Testis (tissue), 2 donors: ENCODE measurements at regions not wholly inside any gene's neighbourhood (a gene's known extent, or its start where the extent isn't known, plus 50 kb on each side); places are given as distances from the start of the nearest gene placed in this dataset.

Experiments
- DNase-seq: peaks from one replicate; pipeline ENCODE4 v3.0.0-alpha.2; 2019
- H3K27ac ChIP-seq, 2 donors: fragments of 200-600 bp; sonication (generic); one replicate each; pipeline ENCODE4 v1.5.1; 2019
- H3K27me3 ChIP-seq: fragments of 200-600 bp; sonication (generic); one replicate; pipeline ENCODE4 v1.5.1; 2019
- H3K36me3 ChIP-seq: fragments of 200-600 bp; sonication (generic); one replicate; pipeline ENCODE4 v1.5.1; 2017; ENCODE audit warnings: low read depth; ENCODE audit errors: missing control alignments
- H3K4me1 ChIP-seq: fragments of 200-600 bp; sonication (generic); one replicate; pipeline ENCODE4 v1.5.1; 2019
- H3K4me3 ChIP-seq, 2 donors: fragments of 200-600 bp; sonication (generic); one replicate each; pipeline ENCODE4 v1.5.1; 2017 to 2019
- H3K9me3 ChIP-seq: fragments of 200-600 bp; sonication (generic); one replicate; pipeline ENCODE4 v1.5.1; 2017
- POLR2A ChIP-seq: fragments of 450-650 bp; IDR thresholded peaks from one replicate; pipeline ENCODE4 v1.6.1; 2017; ENCODE audit warnings: antibody characterized with exemption, mild to moderate bottlenecking, moderate library complexity
- WGBS, 2 donors: methylation state at CpG; one replicate each; pipeline ENCODE4 v1.1.5; 2018; 5-methylcytosine and 5-hydroxymethylcytosine counted together
- intact Hi-C: fragments of 100-400 bp; cut with DNase I; formaldehyde crosslinking; loops from one replicate; pipeline ENCODE4 v1.15.1; 2023; ENCODE audit warnings: low total_unique reads
- TF ChIP-seq, protein P1 (sequence below), 3 experiments: fragments of 450-650 bp in 2 of 3; fragments of 200-600 bp in 1 of 3; sonication (generic) in 1 of 3; IDR thresholded peaks; one replicate each; pipeline ENCODE4 v1.5.1; 2016 to 2019; ENCODE audit warnings: antibody characterized with exemption in 3 of 3, mild to moderate bottlenecking in 2 of 3, moderate library complexity in 1 of 3

DNA sequence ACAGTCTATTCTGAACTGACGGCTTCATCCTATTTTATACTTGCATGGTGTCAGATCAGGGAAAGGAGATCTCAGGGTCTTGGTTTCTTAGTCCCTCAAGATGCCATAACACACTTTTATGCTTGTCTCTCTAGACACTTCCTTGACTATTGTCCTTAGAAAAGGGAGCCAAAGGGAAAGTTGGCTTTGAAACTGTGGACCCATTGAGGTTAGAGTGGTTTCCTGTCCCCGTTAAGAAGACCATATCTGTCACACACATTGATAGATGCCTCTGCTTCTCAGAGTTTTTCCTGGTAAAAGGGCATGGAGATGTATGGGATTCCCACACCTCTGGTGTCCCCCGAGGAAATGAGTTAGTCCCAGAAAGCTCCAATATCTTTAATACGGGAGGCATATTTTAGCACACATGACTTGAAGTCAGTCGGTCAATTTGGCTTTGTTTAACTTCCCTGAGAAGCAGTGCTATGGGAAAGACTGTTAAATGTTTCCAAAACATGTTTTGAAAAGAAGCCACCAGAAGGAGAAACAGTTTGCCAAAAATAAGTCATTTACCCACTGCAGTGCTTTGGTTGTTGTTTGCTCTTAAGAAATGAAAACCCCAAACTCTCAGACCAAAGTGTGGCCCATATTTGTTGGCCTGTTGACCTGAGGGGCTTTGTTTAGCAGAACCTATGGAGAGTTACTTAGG is 133.4 kb upstream of the CXCR4 start:
- no peak for TF ChIP-seq POLR2A
- no peak for DNase-seq
- no peaks in the 10 kb centered on the region for H3K27me3 ChIP-seq
- H3K4me1 ChIP-seq, result peaks cover 14% of the 10 kb centered on the region
- WGBS, 2 donors, result 60 to 70% methylated on average over 5 of the region's 5 CpGs
- intact Hi-C loops, result no loop called here
- no peaks in the 10 kb centered on the region for H3K9me3 ChIP-seq
- no peak overlapping the region for H3K4me3 ChIP-seq
- H3K27ac ChIP-seq, result no peak overlapping the region
- no peaks in the 10 kb centered on the region for H3K36me3 ChIP-seq

DNA sequence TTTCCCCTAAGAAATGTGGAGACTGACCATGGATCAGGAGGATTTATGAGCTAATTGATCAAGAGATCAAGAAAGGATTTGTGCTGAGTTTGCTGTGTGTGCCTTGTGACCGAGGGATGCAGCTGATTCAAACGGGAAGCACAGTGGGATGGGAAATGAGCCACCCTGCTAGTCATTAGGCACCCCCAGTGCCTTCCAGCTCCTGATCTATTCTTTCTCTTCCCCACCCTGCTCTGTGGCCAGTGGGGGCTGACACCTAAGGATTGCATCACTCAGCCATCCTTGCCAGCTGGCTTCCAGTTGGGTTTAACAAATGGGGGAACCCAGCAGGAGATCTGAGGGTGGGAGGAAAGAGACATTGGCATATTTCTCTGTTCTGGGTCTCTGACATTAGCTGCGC is 132.2 kb upstream of the CXCR4 start:
- no peak overlapping the region for H3K27ac ChIP-seq
- H3K4me1 ChIP-seq, result peaks cover 26% of the 10 kb centered on the region
- 64 to 87% methylated on average over 2 to 3 of the region's 3 CpGs for WGBS, 2 donors
- no peaks in the 10 kb centered on the region for H3K36me3 ChIP-seq
- TF ChIP-seq, protein P1, sequence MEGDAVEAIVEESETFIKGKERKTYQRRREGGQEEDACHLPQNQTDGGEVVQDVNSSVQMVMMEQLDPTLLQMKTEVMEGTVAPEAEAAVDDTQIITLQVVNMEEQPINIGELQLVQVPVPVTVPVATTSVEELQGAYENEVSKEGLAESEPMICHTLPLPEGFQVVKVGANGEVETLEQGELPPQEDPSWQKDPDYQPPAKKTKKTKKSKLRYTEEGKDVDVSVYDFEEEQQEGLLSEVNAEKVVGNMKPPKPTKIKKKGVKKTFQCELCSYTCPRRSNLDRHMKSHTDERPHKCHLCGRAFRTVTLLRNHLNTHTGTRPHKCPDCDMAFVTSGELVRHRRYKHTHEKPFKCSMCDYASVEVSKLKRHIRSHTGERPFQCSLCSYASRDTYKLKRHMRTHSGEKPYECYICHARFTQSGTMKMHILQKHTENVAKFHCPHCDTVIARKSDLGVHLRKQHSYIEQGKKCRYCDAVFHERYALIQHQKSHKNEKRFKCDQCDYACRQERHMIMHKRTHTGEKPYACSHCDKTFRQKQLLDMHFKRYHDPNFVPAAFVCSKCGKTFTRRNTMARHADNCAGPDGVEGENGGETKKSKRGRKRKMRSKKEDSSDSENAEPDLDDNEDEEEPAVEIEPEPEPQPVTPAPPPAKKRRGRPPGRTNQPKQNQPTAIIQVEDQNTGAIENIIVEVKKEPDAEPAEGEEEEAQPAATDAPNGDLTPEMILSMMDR (IDR thresholded peaks at IDR 0.05), result no peak
- no peak for TF ChIP-seq POLR2A
- H3K27me3 ChIP-seq, result no peaks in the 10 kb centered on the region
- intact Hi-C loops, result no loop called here
- no peak for DNase-seq
- H3K9me3 ChIP-seq, result no peaks in the 10 kb centered on the region
- no peak overlapping the region for H3K4me3 ChIP-seq

DNA sequence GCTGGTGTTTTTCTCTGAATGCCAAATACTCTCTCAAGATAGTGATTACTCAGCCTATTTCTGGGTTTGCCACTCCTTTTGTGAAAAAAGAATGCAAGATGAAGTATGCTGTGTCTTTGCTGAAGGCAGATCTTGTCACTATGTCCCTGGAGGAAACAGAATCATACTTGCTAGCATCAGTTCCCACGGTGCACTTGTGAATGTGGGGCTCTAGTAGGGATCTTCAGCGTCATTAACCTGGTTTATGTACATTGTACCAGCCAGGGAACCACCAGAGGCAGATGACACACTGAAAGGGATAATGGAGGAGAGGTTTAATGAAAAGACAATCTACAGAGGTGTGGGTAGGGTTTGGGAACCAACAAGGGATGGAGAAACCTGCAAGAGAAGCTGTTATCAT is 131.0 kb upstream of the CXCR4 start:
- Histone ChIP-seq H3K36me3 (no peaks in the 10 kb centered on the region), H3K4me3 (no peak overlapping the region), H3K9me3 (no peaks in the 10 kb centered on the region), H3K27me3 (no peaks in the 10 kb centered on the region), H3K4me1 (peaks cover 22% of the 10 kb centered on the region), H3K27ac (no peak overlapping the region)
- WGBS, 2 donors, result 91 to 94% methylated on average over 2 of the region's 2 CpGs
- intact Hi-C loops, result no loop called here
- no peak for TF ChIP-seq POLR2A
- TF ChIP-seq, protein P1 (IDR thresholded peaks at IDR 0.05), result no peak
- no peak for DNase-seq

DNA sequence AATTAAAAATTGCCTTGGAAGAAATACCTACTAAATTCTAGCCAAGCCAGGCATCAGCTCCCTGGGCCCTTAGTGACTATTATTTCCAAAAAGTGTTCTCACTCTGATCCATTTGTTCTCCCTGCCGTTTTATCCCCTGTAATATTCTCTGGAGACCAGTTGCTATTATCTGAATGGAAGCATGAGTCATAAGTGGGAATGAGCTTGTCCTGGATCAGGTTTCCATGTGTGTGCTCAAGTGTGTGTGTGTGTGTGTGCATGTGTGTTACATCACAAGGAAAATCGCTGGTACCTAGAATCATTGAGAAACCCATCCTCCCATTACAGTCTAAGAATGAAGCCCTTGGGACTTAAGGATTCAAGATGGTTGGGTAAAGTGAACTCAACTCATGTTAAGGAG is 130.3 kb upstream of the CXCR4 start:
- no peak for DNase-seq
- H3K36me3 ChIP-seq, result no peaks in the 10 kb centered on the region
- no peaks in the 10 kb centered on the region for H3K27me3 ChIP-seq
- H3K4me3 ChIP-seq, result no peak overlapping the region
- no peak overlapping the region for H3K27ac ChIP-seq
- H3K9me3 ChIP-seq, result no peaks in the 10 kb centered on the region
- peaks cover 22% of the 10 kb centered on the region for H3K4me1 ChIP-seq
- WGBS, 2 donors, result 58 to 59% methylated on average over 2 of the region's 2 CpGs
- TF ChIP-seq POLR2A, result no peak
- TF ChIP-seq, protein P1 (IDR thresholded peaks at IDR 0.05), result no peak
- intact Hi-C loops, result no loop called here

DNA sequence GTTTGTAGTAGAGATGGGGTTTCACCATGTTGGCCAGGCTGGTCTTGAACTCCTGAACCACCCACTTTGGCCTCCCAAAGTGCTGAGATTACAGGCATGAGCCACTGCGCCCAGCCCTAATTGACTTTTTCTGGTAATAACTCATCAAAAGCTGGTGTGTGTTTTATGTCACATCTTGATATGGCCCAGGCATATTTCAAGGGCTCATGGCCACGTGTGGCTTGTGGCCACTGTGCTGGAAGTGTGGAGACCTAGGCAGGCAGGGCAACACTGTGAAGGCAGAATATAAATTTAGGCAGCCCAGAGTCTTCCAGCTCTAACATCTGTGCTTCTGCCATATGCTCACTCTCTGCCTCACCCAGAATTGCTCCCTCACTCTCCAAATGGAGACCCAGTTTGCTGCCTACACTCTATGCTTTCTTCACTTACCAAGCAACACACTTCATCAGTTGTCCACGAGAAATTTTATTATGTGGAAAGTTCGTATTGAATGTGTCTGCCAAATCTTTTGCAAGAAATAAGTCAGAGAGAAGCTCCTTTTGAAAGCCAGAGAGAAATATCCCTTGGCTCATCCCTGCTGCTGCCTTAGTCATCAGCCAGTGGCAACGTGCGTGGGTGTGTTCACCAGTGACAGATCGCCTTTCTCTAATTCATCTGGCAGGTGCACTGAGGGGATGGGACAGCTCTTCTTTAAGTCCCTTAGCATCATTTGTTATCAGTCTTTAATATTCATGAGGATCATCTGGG is 129.4 kb upstream of the CXCR4 start:
- H3K27me3 ChIP-seq, result no peaks in the 10 kb centered on the region
- no peak for DNase-seq
- H3K4me1 ChIP-seq, result peaks cover 22% of the 10 kb centered on the region
- intact Hi-C loops, result no loop called here
- H3K4me3 ChIP-seq, result no peak overlapping the region
- WGBS, 2 donors, result 67 to 78% methylated on average over 7 of the region's 7 CpGs
- H3K9me3 ChIP-seq, result no peaks in the 10 kb centered on the region
- no peak overlapping the region for H3K27ac ChIP-seq
- H3K36me3 ChIP-seq, result no peaks in the 10 kb centered on the region
- no peak for TF ChIP-seq POLR2A
- TF ChIP-seq, protein P1 (IDR thresholded peaks at IDR 0.05), result no peak
